ENCODE measurements at regions not wholly inside any gene's neighbourhood (a gene's known extent, or its start where the extent isn't known, plus 50 kb on each side); places are given as distances from the start of the nearest gene placed in this dataset.

DNA sequence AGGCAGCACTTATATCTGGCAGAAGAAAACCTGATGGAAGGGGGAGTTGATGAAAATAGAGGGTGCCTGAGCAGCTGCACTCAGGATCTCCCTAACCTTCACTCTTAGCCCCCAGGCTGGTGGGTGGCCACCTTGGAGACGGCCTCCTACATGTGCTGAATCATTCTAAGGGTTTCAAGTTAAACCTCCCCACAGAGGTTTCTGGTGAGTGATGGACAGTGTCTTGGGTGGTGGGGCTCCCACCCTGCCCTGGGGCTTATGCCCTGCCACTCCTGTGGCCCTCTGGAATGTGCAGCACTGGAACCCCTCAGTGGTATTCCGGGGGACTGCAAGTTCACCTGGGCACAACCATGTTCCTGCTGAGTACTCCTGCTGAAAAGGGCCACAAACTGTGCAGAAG, 357.2 kb downstream of the CD83 start:
- Histone ChIP-seq H4K20me1 (ENCODE audit: insufficient read depth, low read length) (no peaks in the 10 kb centered on the region), H3K79me2 (ENCODE audit: low read length) (no peaks in the 10 kb centered on the region), H3K9me3 (replicated peaks; ENCODE audit: insufficient read depth, low read length) (no peaks in the 10 kb centered on the region), H3K4me2 (ENCODE audit: low read depth, low read length) (no peak overlapping the region), H2AFZ (ENCODE audit: low read length) (no peak overlapping the region), H3K27ac (ENCODE audit: low read length) (no peak overlapping the region), H3K36me3 (replicated peaks; ENCODE audit: insufficient read depth, low read length) (no peaks in the 10 kb centered on the region), H3K9me2 (replicated peaks; ENCODE audit: insufficient read depth, low read length) (no peaks in the 10 kb centered on the region), H3F3A (ENCODE audit: insufficient read depth, low read length) (no peaks in the 10 kb centered on the region), H3K4me3 (ENCODE audit: low read length) (no peak overlapping the region), H3K9ac (ENCODE audit: low read length) (no peak overlapping the region), H3K27me3 (replicated peaks; ENCODE audit: insufficient read depth, low read length) (no peaks in the 10 kb centered on the region), H3K4me1 (ENCODE audit: low read length) (no peaks in the 10 kb centered on the region)
- DNase-seq: no peak
- no peak for TF ChIP-seq EZH2 (optimal IDR thresholded peaks at IDR 0.05; ENCODE audit: low read depth, low read length)
- no peak for TF ChIP-seq EZH2phosphoT487 (IDR thresholded peaks at IDR 0.05; ENCODE audit: low read length)
- TF ChIP-seq, protein P1, sequence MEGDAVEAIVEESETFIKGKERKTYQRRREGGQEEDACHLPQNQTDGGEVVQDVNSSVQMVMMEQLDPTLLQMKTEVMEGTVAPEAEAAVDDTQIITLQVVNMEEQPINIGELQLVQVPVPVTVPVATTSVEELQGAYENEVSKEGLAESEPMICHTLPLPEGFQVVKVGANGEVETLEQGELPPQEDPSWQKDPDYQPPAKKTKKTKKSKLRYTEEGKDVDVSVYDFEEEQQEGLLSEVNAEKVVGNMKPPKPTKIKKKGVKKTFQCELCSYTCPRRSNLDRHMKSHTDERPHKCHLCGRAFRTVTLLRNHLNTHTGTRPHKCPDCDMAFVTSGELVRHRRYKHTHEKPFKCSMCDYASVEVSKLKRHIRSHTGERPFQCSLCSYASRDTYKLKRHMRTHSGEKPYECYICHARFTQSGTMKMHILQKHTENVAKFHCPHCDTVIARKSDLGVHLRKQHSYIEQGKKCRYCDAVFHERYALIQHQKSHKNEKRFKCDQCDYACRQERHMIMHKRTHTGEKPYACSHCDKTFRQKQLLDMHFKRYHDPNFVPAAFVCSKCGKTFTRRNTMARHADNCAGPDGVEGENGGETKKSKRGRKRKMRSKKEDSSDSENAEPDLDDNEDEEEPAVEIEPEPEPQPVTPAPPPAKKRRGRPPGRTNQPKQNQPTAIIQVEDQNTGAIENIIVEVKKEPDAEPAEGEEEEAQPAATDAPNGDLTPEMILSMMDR (IDR thresholded peaks at IDR 0.05; ENCODE audit: low read length): no peak

DNA sequence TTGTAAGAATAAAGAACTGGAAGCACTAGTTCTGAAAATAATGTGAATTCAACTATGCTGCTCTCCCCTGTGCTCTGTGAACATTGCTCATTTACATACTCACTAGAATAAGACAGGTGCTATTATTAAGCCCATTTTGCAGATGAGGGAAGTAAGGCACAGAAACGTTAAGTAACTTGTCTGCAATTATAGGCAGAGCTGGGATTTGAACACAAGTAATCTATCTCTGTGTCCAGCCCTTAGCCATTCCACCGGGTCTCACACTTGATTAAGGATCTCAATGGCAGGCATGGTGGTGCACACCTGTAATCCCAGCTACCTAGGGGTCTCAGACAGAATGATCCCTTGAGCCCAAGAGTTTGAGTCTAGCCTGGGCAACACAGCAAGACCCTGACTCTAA, 357.7 kb downstream of the CD83 start:
- H3K4me2 ChIP-seq (ENCODE audit: low read depth, low read length): no peak overlapping the region
- H3K9me2 ChIP-seq (replicated peaks; ENCODE audit: insufficient read depth, low read length): no peaks in the 10 kb centered on the region
- TF ChIP-seq EZH2 (optimal IDR thresholded peaks at IDR 0.05; ENCODE audit: low read depth, low read length) (no peak), EZH2phosphoT487 (IDR thresholded peaks at IDR 0.05; ENCODE audit: low read length) (no peak)
- TF ChIP-seq, protein P1 (IDR thresholded peaks at IDR 0.05; ENCODE audit: low read length): no peak
- no peak overlapping the region for H3K4me3 ChIP-seq (ENCODE audit: low read length)
- no peaks in the 10 kb centered on the region for H3K9me3 ChIP-seq (replicated peaks; ENCODE audit: insufficient read depth, low read length)
- DNase-seq: no peak
- H3K9ac ChIP-seq (ENCODE audit: low read length): no peak overlapping the region
- no peak overlapping the region for H3K27ac ChIP-seq (ENCODE audit: low read length)
- no peak overlapping the region for H2AFZ ChIP-seq (ENCODE audit: low read length)
- no peaks in the 10 kb centered on the region for H3K27me3 ChIP-seq (replicated peaks; ENCODE audit: insufficient read depth, low read length)
- no peaks in the 10 kb centered on the region for H4K20me1 ChIP-seq (ENCODE audit: insufficient read depth, low read length)
- H3K36me3 ChIP-seq (replicated peaks; ENCODE audit: insufficient read depth, low read length): no peaks in the 10 kb centered on the region
- H3K4me1 ChIP-seq (ENCODE audit: low read length): no peaks in the 10 kb centered on the region
- no peaks in the 10 kb centered on the region for H3K79me2 ChIP-seq (ENCODE audit: low read length)
- H3F3A ChIP-seq (ENCODE audit: insufficient read depth, low read length): no peaks in the 10 kb centered on the region

DNA sequence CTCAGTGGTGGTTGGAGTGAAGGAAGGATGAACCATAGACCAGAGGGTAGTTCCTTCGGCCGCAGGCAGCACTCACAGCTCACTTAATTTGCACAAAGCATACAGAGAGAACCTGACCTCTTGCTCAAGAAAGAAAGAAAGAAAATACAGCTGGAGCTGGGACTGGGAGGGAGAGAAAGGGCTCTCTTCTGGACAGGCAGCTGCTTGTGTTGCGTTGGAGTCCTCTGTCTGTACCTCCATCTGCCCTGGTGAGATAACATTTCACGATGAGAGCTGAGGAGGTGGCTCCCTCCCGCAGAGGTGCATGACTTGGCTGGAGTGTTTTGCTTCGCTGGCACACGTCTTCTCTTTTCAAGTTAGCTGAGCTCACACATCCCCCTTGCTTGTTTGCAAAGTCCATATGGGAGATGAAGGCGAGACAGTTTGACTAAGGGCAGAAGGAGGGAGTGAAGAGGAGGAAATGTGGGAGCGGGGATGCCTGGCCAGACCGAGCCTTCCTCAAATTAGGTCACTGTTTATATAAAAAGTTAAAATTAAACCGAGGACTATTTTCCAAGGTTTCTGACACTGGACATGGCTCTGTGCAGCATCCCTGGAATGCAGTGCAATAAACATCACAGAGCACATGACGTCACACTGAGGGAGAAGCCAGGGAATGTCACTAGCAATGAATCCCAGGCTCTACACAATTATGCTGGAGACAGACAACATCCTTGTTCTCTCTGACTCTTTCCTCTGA, 359.4 kb downstream of the CD83 start:
- Histone ChIP-seq H3K9me2 (replicated peaks; ENCODE audit: insufficient read depth, low read length) (no peaks in the 10 kb centered on the region), H3K27ac (ENCODE audit: low read length) (no peak overlapping the region), H4K20me1 (ENCODE audit: insufficient read depth, low read length) (no peaks in the 10 kb centered on the region), H3K79me2 (ENCODE audit: low read length) (no peaks in the 10 kb centered on the region), H3F3A (ENCODE audit: insufficient read depth, low read length) (no peaks in the 10 kb centered on the region), H3K4me3 (ENCODE audit: low read length) (no peak overlapping the region), H2AFZ (ENCODE audit: low read length) (no peak overlapping the region), H3K27me3 (replicated peaks; ENCODE audit: insufficient read depth, low read length) (no peaks in the 10 kb centered on the region), H3K4me2 (ENCODE audit: low read depth, low read length) (no peak overlapping the region), H3K9ac (ENCODE audit: low read length) (no peak overlapping the region), H3K36me3 (replicated peaks; ENCODE audit: insufficient read depth, low read length) (no peaks in the 10 kb centered on the region), H3K4me1 (ENCODE audit: low read length) (no peaks in the 10 kb centered on the region), H3K9me3 (replicated peaks; ENCODE audit: insufficient read depth, low read length) (no peaks in the 10 kb centered on the region)
- no peak for TF ChIP-seq EZH2 (optimal IDR thresholded peaks at IDR 0.05; ENCODE audit: low read depth, low read length)
- TF ChIP-seq, protein P1 (IDR thresholded peaks at IDR 0.05; ENCODE audit: low read length): no peak
- TF ChIP-seq EZH2phosphoT487 (IDR thresholded peaks at IDR 0.05; ENCODE audit: low read length): no peak
- DNase-seq: no peak

Data from MM.1S (cell line).